ENCODE measurements at regions not wholly inside any gene's neighbourhood (a gene's known extent, or its start where the extent isn't known, plus 50 kb on each side); places are given as distances from the start of the nearest gene placed in this dataset.

DNA sequence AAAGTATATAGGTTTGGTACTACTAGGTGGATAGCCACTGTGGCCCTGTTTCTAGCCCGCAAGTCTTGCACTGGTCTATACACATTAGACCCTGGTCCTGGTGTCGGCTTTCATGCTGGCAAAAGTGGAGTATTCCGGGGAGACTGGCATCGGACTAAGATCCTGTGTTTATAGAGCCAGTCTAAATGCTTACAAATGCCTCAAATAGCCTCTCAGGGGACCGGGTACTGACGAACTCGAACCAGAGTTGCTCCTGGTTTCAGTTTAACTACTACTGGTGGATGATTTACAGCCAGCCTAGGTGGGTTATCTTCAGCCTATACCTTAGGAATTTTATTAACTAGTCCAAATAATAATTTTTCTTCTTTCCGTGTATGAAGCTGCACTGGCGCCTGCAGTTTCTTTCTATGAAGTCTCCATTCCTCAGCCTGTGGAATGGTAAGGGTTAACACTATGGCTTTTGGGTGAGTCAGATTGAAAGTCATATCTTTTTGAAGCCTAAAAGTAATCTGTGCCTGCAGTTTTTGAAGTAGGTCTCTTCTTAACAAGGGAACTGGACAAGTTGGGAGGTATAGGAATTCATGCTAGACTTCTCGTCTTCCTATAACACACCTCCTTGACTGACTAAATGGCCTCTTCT, 51.3 kb downstream of the OR10H4 start:
- peak overlapping the region in 1 of 2 donors; percentile 72 for H3K27ac ChIP-seq
- TF ChIP-seq CTCF (IDR thresholded peaks at IDR 0.05), result no peak
- H3K4me3 ChIP-seq, result peak overlapping the region; percentile 43
- no peak for DNase-seq (ENCODE audit: low spot score)

DNA sequence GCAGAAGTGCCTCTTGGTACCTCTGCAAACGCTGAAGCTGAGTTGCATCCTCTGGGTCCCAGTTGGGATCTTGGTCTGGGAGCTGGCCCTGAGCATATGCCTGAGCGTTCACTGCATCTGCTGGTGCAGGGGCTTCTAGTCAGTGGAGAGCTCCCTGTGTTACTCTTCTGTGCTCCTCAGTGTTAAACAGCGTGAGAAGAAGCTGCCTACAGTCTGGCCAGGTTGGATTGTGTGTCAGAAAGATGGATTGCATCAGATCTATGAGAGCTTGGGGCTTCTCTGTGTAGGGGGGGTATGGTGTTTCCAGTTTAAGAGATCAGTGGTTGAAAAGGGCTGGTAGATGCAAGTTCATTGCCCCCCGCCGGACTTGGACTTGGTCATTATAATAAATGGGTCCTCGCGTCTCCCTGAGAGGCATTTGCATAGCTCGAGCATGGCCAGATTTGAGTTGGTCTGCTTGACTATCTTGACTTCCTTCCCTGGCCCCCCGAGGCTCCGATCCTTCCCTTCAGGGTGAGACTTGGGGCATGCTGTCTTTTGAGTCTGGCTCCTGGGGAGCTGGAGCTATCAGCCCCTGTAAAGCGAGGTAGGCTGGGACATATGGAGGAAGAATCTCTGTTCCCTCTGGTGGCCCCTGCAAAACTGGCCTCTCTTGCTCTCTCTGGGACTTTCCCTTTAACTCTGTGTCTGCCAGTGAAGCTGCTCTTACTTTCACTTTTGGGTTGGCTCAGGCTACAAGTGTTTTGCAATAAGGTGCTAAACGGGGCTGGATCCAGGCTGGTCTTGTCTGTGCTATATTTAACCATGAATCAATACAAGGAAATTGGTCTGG, 52.9 kb downstream of the OR10H4 start:
- DNase-seq (ENCODE audit: low spot score), result no peak
- no peak for TF ChIP-seq CTCF (IDR thresholded peaks at IDR 0.05)
- Histone ChIP-seq H3K4me3 (peak overlapping the region; percentile 70), H3K27ac (peak overlapping the region; percentile 49 to 57)

DNA sequence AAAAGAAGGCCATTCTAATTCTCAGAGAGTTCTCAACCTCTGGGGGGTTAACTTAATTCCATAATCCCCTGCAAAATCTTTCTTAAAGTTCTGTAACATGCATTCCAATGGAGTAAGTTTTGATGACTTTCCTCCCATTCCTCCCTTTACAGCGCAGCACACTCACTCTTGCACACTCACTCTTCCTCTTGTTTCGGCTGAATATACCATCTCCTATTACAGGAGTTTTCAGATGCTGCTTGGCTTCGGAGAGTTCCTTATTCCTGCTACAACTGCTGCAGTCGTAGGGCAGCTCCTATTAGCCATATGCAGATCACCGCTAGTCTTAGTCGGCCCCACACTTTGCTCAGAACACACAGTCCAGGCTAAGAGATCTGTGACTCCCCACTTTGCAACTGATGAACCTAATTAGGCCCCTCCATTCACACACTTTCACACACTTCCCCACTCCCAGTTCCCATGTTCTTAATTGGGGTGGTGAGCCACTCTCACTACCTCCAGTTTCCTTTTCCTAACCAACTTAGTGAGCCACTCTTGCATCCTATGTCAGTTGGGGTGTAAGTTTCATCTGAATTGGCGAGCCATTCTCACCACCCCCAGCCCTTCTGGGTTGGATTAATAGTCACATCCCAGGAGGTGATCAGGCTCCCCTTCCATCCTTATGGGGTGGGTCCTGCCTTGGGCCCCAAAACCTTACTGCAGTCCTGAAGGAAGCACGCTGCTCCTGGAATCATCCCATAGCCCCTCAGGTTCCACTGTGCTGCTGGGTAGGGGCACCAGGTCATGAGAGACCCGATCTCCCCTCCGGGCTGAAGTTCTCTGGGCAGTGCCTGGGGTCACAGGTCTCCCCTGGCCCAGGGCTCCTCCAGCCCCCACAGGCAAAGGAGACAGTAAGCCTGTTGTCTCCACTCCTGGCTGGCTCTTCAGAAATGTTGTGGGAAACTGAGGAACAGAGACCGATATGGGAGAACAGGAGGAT, 53.9 kb downstream of the OR10H4 start:
- TF ChIP-seq CTCF (IDR thresholded peaks at IDR 0.05), result no peak
- DNase-seq (ENCODE audit: low spot score), result no peak

DNA sequence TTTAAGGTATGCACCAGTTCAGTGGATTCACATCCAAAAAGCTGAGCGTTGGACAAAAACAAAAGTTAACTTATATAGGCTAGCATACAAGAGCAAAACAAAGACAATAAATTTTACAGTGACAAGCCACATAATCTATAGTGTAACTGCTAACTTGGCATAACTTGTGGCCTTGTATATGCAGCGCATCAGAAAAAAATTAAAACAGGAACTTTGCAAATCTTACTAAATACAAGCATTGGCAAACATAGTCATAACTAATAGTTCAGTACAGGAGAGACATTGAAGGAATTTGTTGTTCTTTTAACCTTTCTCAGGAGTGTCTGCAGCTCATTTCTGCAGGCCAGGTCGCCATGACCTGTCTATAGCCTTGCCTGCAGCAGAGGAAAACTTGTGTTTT, 54.6 kb downstream of the OR10H4 start:
- no peak for TF ChIP-seq CTCF (IDR thresholded peaks at IDR 0.05)
- no peak for DNase-seq (ENCODE audit: low spot score)
- Histone ChIP-seq H3K4me3 (no peak overlapping the region), H3K27ac (no peak overlapping the region)

More for the DNA sequence above, 53.9 kb downstream of the OR10H4 start:
- Histone ChIP-seq H3K27ac (peak overlapping the region in 1 of 2 donors; percentile 57), H3K4me3 (peak overlapping the region; percentile 70)

DNA sequence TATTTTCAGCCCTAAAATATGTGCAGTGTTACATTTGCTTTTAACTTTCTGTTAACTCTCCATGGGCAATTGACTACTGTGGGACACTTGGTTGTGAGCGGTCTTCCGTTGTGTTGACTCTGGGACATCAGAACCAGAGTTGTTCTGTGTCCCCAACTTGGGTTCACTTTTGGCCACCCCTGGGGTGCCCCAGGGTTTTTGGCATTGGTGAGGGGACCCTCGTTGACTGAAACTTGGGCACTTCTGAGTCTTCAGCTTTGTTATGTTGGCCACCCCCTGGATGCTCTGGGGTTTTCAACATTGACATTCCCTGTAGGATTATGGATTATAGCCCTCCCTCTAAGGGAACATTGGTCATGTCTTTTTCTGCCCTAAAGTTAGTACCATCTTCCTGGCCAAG, 57.1 kb downstream of the OR10H4 start:
- TF ChIP-seq CTCF (IDR thresholded peaks at IDR 0.05), result no peak
- H3K4me3 ChIP-seq, result no peak overlapping the region
- H3K27ac ChIP-seq, result no peak overlapping the region
- DNase-seq (ENCODE audit: low spot score), result no peak

- peak; percentile 57 for DNase-seq (ENCODE audit: low spot score)
- TF ChIP-seq CTCF (IDR thresholded peaks at IDR 0.05), result no peak
- Histone ChIP-seq H3K4me3 (no peak overlapping the region), H3K27ac (no peak overlapping the region)
Observed at GRCh38 chr19:16012552-16012951, 63.7 kb upstream of the TPM4 start.

All from coronary artery (tissue), 2 donors.